Osteoblast (primary cell): ENCODE measurements at regions not wholly inside any gene's neighbourhood (a gene's known extent, or its start where the extent isn't known, plus 50 kb on each side); places are given as distances from the start of the nearest gene placed in this dataset.

Experiments used
- DNase-seq: peaks from one replicate; pipeline ENCODE4 v3.0.0; 2011; ENCODE audit warnings: low spot score, mixed read lengths; ENCODE audit not compliant: insufficient read length; ENCODE audit errors: missing footprints
- H2AFZ ChIP-seq: 2 replicates; pipeline ENCODE4 v1.6.0; 2011; ENCODE audit warnings: mild to moderate bottlenecking, low read length
- H3K27ac ChIP-seq: 2 replicates; pipeline ENCODE4 v1.5.1; 2011; ENCODE audit warnings: mild to moderate bottlenecking, low read depth, low read length, moderate library complexity
- H3K27me3 ChIP-seq: 2 replicates; pipeline ENCODE4 v1.6.0; 2012; ENCODE audit warnings: mild to moderate bottlenecking, control low read depth, inconsistent platforms, low read length, moderate library complexity; ENCODE audit not compliant: insufficient read depth
- H3K36me3 ChIP-seq: 2 replicates; pipeline ENCODE4 v1.5.1; 2011; ENCODE audit warnings: mild to moderate bottlenecking, low read length, control low read depth, moderate library complexity; ENCODE audit not compliant: insufficient read depth
- H3K4me1 ChIP-seq: 2 replicates; pipeline ENCODE4 v1.5.1; 2011; ENCODE audit warnings: mild to moderate bottlenecking, low read length, control low read depth, moderate library complexity; ENCODE audit not compliant: insufficient read depth
- H3K4me2 ChIP-seq: 2 replicates; pipeline ENCODE4 v1.6.0; 2011; ENCODE audit warnings: mild to moderate bottlenecking, low read length; ENCODE audit not compliant: insufficient read depth
- H3K4me3 ChIP-seq: fragments of 200-600 bp; sonication (generic); 3 replicates; pipeline ENCODE4 v1.5.1; 2012; ENCODE audit warnings: mild to moderate bottlenecking, low read length, inconsistent platforms; ENCODE audit not compliant: insufficient read depth
- H3K79me2 ChIP-seq: 2 replicates; pipeline ENCODE4 v1.6.0; 2012; ENCODE audit warnings: mild to moderate bottlenecking, low read length, control low read depth, inconsistent platforms; ENCODE audit not compliant: insufficient read depth
- H3K9me3 ChIP-seq: 2 replicates; pipeline ENCODE4 v1.5.1; 2011; ENCODE audit warnings: low read depth, low read length, control low read depth
- H4K20me1 ChIP-seq: 2 replicates; pipeline ENCODE4 v1.6.0; 2012; ENCODE audit warnings: mild to moderate bottlenecking, low read length, control low read depth; ENCODE audit not compliant: insufficient read depth
- CTCF ChIP-seq: IDR thresholded peaks from 2 replicates; pipeline ENCODE4 v1.5.1; 2011; ENCODE audit warnings: mild to moderate bottlenecking, low read depth, low read length, moderate library complexity; ENCODE audit errors: extremely low read depth

- no peak overlapping the region for H3K4me3 ChIP-seq
- no peaks in the 10 kb centered on the region for H3K27me3 ChIP-seq
- no peaks in the 10 kb centered on the region for H3K79me2 ChIP-seq
- H3K9me3 ChIP-seq = no peaks in the 10 kb centered on the region
- H2AFZ ChIP-seq = no peak overlapping the region
- no peaks in the 10 kb centered on the region for H3K36me3 ChIP-seq
- TF ChIP-seq CTCF = no peak
- no peaks in the 10 kb centered on the region for H4K20me1 ChIP-seq
- H3K4me1 ChIP-seq = no peaks in the 10 kb centered on the region
- H3K4me2 ChIP-seq = no peak overlapping the region
- DNase-seq = no peak
- no peak overlapping the region for H3K27ac ChIP-seq
Measured at GRCh38 chr19:57053401-57053800, 66.4 kb upstream of the USP29 start.

- TF ChIP-seq CTCF = no peak
Measured at GRCh38 chr19:57055956-57056355, 63.8 kb upstream of the USP29 start.

GRCh38 chr19:57057036-57057686, 62.6 kb upstream of the USP29 start:
- DNase-seq = no peak
- Histone ChIP-seq H3K4me2 (no peak overlapping the region), H2AFZ (no peak overlapping the region), H3K27ac (no peak overlapping the region), H3K27me3 (no peaks in the 10 kb centered on the region), H3K79me2 (no peaks in the 10 kb centered on the region), H4K20me1 (no peaks in the 10 kb centered on the region), H3K36me3 (no peaks in the 10 kb centered on the region), H3K4me1 (no peaks in the 10 kb centered on the region), H3K9me3 (no peaks in the 10 kb centered on the region), H3K4me3 (no peak overlapping the region)
- TF ChIP-seq CTCF = no peak

More at GRCh38 chr19:57055956-57056355, 63.8 kb upstream of the USP29 start:
- H3K27me3 ChIP-seq = no peaks in the 10 kb centered on the region
- H4K20me1 ChIP-seq = no peaks in the 10 kb centered on the region
- H3K36me3 ChIP-seq = no peaks in the 10 kb centered on the region
- DNase-seq = no peak
- H3K79me2 ChIP-seq = no peaks in the 10 kb centered on the region
- no peaks in the 10 kb centered on the region for H3K4me1 ChIP-seq
- H3K27ac ChIP-seq = no peak overlapping the region
- H3K4me3 ChIP-seq = no peak overlapping the region
- H2AFZ ChIP-seq = no peak overlapping the region
- no peaks in the 10 kb centered on the region for H3K9me3 ChIP-seq
- no peak overlapping the region for H3K4me2 ChIP-seq

GRCh38 chr19:57058871-57059270, 60.9 kb upstream of the USP29 start:
- H3K27ac ChIP-seq = no peak overlapping the region
- no peak for DNase-seq
- H3K4me3 ChIP-seq = no peak overlapping the region
- H2AFZ ChIP-seq = no peak overlapping the region
- H4K20me1 ChIP-seq = no peaks in the 10 kb centered on the region
- H3K4me1 ChIP-seq = no peaks in the 10 kb centered on the region
- no peak for TF ChIP-seq CTCF
- H3K9me3 ChIP-seq = no peaks in the 10 kb centered on the region
- H3K36me3 ChIP-seq = no peaks in the 10 kb centered on the region
- no peak overlapping the region for H3K4me2 ChIP-seq
- H3K79me2 ChIP-seq = no peaks in the 10 kb centered on the region
- H3K27me3 ChIP-seq = no peaks in the 10 kb centered on the region
